Smooth muscle cell (in vitro differentiated cells): ENCODE measurements at regions not wholly inside any gene's neighbourhood (a gene's known extent, or its start where the extent isn't known, plus 50 kb on each side); places are given as distances from the start of the nearest gene placed in this dataset.

Experiments
- DNase-seq: peaks from one replicate; lab custom pipeline; 2025; ENCODE audit not compliant: unreplicated experiment; lab: John Stamatoyannopoulos, UW
- H2AFZ ChIP-seq: fragments of 200-600 bp; sonication (generic); 2 replicates; pipeline ENCODE4 v1.6.0; 2016; ENCODE audit warnings: antibody characterized with exemption, low read depth, mild to moderate bottlenecking
- H3F3A ChIP-seq: fragments of 200-600 bp; sonication (generic); 2 replicates; pipeline ENCODE4 v1.6.0; 2017; ENCODE audit warnings: antibody characterized with exemption, low read depth
- H3K27ac ChIP-seq: fragments of 200-600 bp; sonication (generic); 2 replicates; pipeline ENCODE4 v1.5.1; 2016; ENCODE audit warnings: low read depth, mild to moderate bottlenecking
- H3K27me3 ChIP-seq: fragments of 200-600 bp; sonication (generic); 2 replicates; pipeline ENCODE4 v1.6.1; 2016; ENCODE audit warnings: low read depth, mild to moderate bottlenecking
- H3K36me3 ChIP-seq: fragments of 200-600 bp; sonication (generic); 2 replicates; pipeline ENCODE4 v1.5.1; 2016; ENCODE audit warnings: low read depth
- H3K4me1 ChIP-seq: fragments of 200-600 bp; sonication (generic); 2 replicates; pipeline ENCODE4 v1.5.1; 2016; ENCODE audit warnings: low read depth
- H3K4me2 ChIP-seq: fragments of 200-600 bp; sonication (generic); 2 replicates; pipeline ENCODE4 v1.6.0; 2016; ENCODE audit warnings: mild to moderate bottlenecking
- H3K4me3 ChIP-seq: fragments of 200-600 bp; sonication (generic); 2 replicates; pipeline ENCODE4 v1.5.1; 2016; ENCODE audit warnings: mild to moderate bottlenecking
- H3K79me2 ChIP-seq: fragments of 200-600 bp; sonication (generic); 2 replicates; pipeline ENCODE4 v1.6.0; 2016; ENCODE audit warnings: low read depth, mild to moderate bottlenecking
- H3K9ac ChIP-seq: fragments of 200-600 bp; sonication (generic); 2 replicates; pipeline ENCODE4 v1.6.0; 2016; ENCODE audit warnings: low read depth
- H3K9me3 ChIP-seq: fragments of 200-600 bp; sonication (generic); replicated peaks from 2 replicates; pipeline ENCODE4 v1.5.1; 2016; ENCODE audit warnings: low read depth
- H4K20me1 ChIP-seq: fragments of 200-600 bp; sonication (generic); 2 replicates; pipeline ENCODE4 v1.6.0; 2016; ENCODE audit warnings: low read depth
- WGBS: methylation state at CpG from one replicate; pipeline ENCODE4 v1.1.7; 2016; ENCODE audit warnings: low lambda C conversion rate; 5-methylcytosine and 5-hydroxymethylcytosine counted together
- TF ChIP-seq, protein P1 (sequence below): fragments of 200-600 bp; sonication (generic); IDR thresholded peaks from 2 replicates; pipeline ENCODE4 v1.5.1; 2017; ENCODE audit warnings: borderline replicate concordance, mild to moderate bottlenecking, antibody characterized with exemption; ENCODE audit not compliant: insufficient read depth, poor library complexity, severe bottlenecking

GRCh38 chr20:50351541-50351940 is 158.6 kb upstream of the PTPN1 start:
- H3K79me2 ChIP-seq, result no peaks in the 10 kb centered on the region
- TF ChIP-seq, protein P1, sequence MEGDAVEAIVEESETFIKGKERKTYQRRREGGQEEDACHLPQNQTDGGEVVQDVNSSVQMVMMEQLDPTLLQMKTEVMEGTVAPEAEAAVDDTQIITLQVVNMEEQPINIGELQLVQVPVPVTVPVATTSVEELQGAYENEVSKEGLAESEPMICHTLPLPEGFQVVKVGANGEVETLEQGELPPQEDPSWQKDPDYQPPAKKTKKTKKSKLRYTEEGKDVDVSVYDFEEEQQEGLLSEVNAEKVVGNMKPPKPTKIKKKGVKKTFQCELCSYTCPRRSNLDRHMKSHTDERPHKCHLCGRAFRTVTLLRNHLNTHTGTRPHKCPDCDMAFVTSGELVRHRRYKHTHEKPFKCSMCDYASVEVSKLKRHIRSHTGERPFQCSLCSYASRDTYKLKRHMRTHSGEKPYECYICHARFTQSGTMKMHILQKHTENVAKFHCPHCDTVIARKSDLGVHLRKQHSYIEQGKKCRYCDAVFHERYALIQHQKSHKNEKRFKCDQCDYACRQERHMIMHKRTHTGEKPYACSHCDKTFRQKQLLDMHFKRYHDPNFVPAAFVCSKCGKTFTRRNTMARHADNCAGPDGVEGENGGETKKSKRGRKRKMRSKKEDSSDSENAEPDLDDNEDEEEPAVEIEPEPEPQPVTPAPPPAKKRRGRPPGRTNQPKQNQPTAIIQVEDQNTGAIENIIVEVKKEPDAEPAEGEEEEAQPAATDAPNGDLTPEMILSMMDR, result no peak
- no peak overlapping the region for H2AFZ ChIP-seq
- H3K36me3 ChIP-seq, result no peaks in the 10 kb centered on the region
- no peak for DNase-seq
- WGBS, result 98% methylated on average over 11 of the region's 11 CpGs
- no peak overlapping the region for H3K27ac ChIP-seq
- no peaks in the 10 kb centered on the region for H4K20me1 ChIP-seq
- H3K4me1 ChIP-seq, result no peaks in the 10 kb centered on the region
- H3K4me3 ChIP-seq, result no peak overlapping the region
- no peaks in the 10 kb centered on the region for H3F3A ChIP-seq
- H3K9ac ChIP-seq, result no peak overlapping the region
- no peaks in the 10 kb centered on the region for H3K9me3 ChIP-seq
- no peak overlapping the region for H3K4me2 ChIP-seq
- H3K27me3 ChIP-seq, result no peaks in the 10 kb centered on the region

DNA sequence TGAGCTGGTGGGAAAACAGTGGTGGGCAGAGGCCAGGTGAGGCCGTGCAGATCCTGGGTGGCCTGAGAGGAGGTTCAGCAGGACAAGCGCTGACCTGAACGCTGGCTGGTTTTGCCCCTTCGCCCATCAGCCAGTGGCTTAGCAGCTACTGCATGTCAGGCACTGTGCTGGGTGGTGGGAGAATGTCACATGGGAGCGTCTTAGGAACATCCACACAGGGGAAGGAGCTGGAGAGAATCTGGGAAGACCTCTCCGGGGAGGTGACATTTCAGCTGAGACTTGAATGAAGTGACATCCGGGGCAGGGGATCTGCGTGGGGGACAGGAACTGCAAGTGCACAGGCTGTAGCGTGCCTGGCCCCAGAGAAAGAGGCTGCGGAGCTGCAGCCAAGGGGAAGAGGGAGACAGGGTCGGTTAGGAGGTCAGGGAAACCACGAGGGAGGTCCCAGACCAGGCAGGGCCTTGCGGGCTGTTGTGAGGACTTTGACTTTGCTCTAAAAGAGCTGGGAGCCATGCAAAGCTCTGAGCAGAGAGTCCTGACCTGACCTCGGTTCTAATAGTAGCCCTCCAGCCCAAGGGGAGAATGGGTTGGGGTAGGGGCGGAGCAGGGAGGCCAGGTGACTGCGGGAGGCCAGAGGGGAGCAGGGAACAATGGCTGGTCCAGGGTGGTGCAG is 156.8 kb upstream of the PTPN1 start:
- WGBS, result 86% methylated on average over 16 of the region's 16 CpGs
- DNase-seq, result no peak
- Histone ChIP-seq H4K20me1 (no peaks in the 10 kb centered on the region), H3K4me3 (no peak overlapping the region), H3K9me3 (no peaks in the 10 kb centered on the region), H3K79me2 (no peaks in the 10 kb centered on the region), H3K4me1 (no peaks in the 10 kb centered on the region), H3F3A (no peaks in the 10 kb centered on the region), H3K36me3 (no peaks in the 10 kb centered on the region), H3K27me3 (no peaks in the 10 kb centered on the region), H3K9ac (no peak overlapping the region), H3K4me2 (no peak overlapping the region), H3K27ac (no peak overlapping the region), H2AFZ (no peak overlapping the region)
- TF ChIP-seq, protein P1, result no peak

DNA sequence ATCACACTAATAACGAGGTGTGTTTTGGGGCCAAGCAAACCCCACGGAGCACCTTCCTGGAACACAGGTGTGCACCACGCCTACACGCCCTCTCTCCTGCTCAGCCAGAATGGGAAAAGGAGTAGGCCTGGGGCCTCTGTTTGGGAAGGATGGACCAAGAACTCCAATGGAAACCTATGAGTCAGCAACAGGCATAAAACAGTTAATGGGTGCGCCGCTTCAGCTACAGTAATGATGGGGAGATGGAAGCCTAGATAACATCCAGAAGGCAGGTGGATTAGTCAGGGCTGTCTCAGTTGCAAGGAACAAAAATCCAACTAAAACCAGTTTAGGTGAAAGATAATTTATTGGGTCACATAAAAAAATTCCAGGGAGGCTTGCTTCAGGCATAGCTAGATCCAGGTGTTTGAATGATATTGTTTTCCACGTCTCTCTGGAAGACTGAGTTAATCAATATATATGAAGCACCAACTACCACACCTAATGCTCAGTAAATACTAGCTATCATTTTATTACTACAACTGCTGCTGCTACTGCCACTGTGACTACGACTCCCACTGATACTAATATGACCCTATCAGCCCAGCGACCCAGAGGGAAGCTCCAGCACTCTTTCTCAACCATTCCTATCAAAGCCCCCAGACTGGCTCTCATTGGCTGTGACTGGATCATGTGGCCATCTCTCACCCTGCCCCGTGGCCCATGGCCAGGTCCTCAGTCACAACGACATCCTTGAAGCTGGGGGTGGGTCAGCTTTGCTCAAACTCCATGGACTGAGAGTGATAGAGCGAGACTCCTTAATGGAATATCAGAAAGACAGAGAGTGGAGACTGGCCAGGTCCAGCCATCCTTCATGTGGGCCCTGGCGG is 155.2 kb upstream of the PTPN1 start:
- H3K9me3 ChIP-seq, result no peaks in the 10 kb centered on the region
- H3K79me2 ChIP-seq, result no peaks in the 10 kb centered on the region
- no peak for DNase-seq
- H2AFZ ChIP-seq, result no peak overlapping the region
- no peak overlapping the region for H3K4me2 ChIP-seq
- no peaks in the 10 kb centered on the region for H3K4me1 ChIP-seq
- no peak overlapping the region for H3K4me3 ChIP-seq
- H3F3A ChIP-seq, result no peaks in the 10 kb centered on the region
- H3K9ac ChIP-seq, result no peak overlapping the region
- no peaks in the 10 kb centered on the region for H3K27me3 ChIP-seq
- no peaks in the 10 kb centered on the region for H4K20me1 ChIP-seq
- no peak overlapping the region for H3K27ac ChIP-seq
- no peaks in the 10 kb centered on the region for H3K36me3 ChIP-seq
- TF ChIP-seq, protein P1, result no peak
- 73% methylated on average over 13 of the region's 13 CpGs for WGBS
